Liver (tissue), 3 donors: ENCODE measurements at regions not wholly inside any gene's neighbourhood (a gene's known extent, or its start where the extent isn't known, plus 50 kb on each side); places are given as distances from the start of the nearest gene placed in this dataset.

Source experiments
- CTCF ChIP-seq: fragments of 150-350 bp; IDR thresholded peaks from 2 replicates; pipeline ENCODE4 v1.5.1; 2017; ENCODE audit warnings: improper control_type of control experiment, low read depth, low read length; ENCODE audit not compliant: missing input control
- HNF4A ChIP-seq, 2 donors: conservative IDR thresholded peaks; 2 replicates each; pipeline ENCODE4 v1.6.1; 2016; ENCODE audit warnings: antibody characterized with exemption in 2 of 2, mild to moderate bottlenecking in 2 of 2
- JUND ChIP-seq, 2 donors: IDR thresholded peaks; 2 replicates each; pipeline ENCODE4 v1.6.1; 2016; ENCODE audit warnings: antibody characterized with exemption in 2 of 2
- MAX ChIP-seq: IDR thresholded peaks from 2 replicates; pipeline ENCODE4 v1.6.1; 2016; ENCODE audit warnings: antibody characterized with exemption
- RAD21 ChIP-seq, 2 donors: IDR thresholded peaks; 2 replicates each; pipeline ENCODE4 v1.6.1; 2016; ENCODE audit warnings: antibody characterized with exemption in 2 of 2, mild to moderate bottlenecking in 2 of 2
- REST ChIP-seq: IDR thresholded peaks from 2 replicates; pipeline ENCODE4 v1.6.1; 2016; ENCODE audit warnings: antibody characterized with exemption, mild to moderate bottlenecking
- RXRA ChIP-seq, 2 donors: IDR thresholded peaks; 2 replicates each; pipeline ENCODE4 v1.6.1; 2017 to 2018; ENCODE audit warnings: antibody characterized with exemption in 2 of 2, mild to moderate bottlenecking in 1 of 2
- YY1 ChIP-seq: IDR thresholded peaks from 2 replicates; pipeline ENCODE4 v1.6.1; 2016; ENCODE audit warnings: antibody characterized with exemption, mild to moderate bottlenecking
- donor health status: healthy.
- donor health status: healthy.

- TF ChIP-seq CTCF, result no peak
- no peak for TF ChIP-seq MAX
- no peak for TF ChIP-seq RXRA (IDR thresholded peaks at IDR 0.05)
- no peak for TF ChIP-seq YY1
- no peak for TF ChIP-seq REST
- no peak for TF ChIP-seq HNF4A (conservative IDR thresholded peaks at IDR 0.05)
- TF ChIP-seq RAD21 (IDR thresholded peaks at IDR 0.05), result no peak
- no peak for TF ChIP-seq JUND (IDR thresholded peaks at IDR 0.05)
These were observed 67.0 kb upstream of the BACE2 start for GRCh38 chr21:41100826-41101550.
